Heart left ventricle (tissue), 16 donors: ENCODE measurements at regions not wholly inside any gene's neighbourhood (a gene's known extent, or its start where the extent isn't known, plus 50 kb on each side); places are given as distances from the start of the nearest gene placed in this dataset.

Experiments
- ATAC-seq, 4 donors: fragments of 200-7000 bp; cut with Tn5 transposase; one replicate each; pipeline ENCODE4 v1.9.1; 2020 to 2022; ENCODE audit warnings: moderate library complexity in 4 of 4, mild to moderate bottlenecking in 3 of 4, moderate number of reproducible peaks in 1 of 4
- DNase-seq, 5 donors: peaks; one replicate each; pipeline ENCODE4 v3.0.0-alpha.2; 2020
- H3K27ac ChIP-seq, 12 donors: fragments of 200-600 bp; sonication (generic) in 4 of 12; one replicate each; pipeline versions ENCODE4 v1.5.0 to v1.8.0; 2016 to 2022; ENCODE audit warnings: mild to moderate bottlenecking in 2 of 12
- H3K27me3 ChIP-seq, 9 donors: fragments of 200-600 bp; sonication (generic) in 2 of 9; one replicate each; pipeline versions ENCODE4 v1.5.1 to v1.8.0; 2016 to 2022; ENCODE audit warnings: mild to moderate bottlenecking in 3 of 9
- H3K36me3 ChIP-seq, 9 donors: fragments of 200-600 bp; sonication (generic) in 2 of 9; one replicate each; pipeline versions ENCODE4 v1.5.0 to v1.8.0; 2018 to 2022; ENCODE audit warnings: mild to moderate bottlenecking in 2 of 9
- H3K4me1 ChIP-seq, 12 donors: fragments of 200-600 bp; sonication (generic) in 4 of 12; one replicate each; pipeline versions ENCODE4 v1.5.0 to v1.8.0; 2016 to 2022; ENCODE audit warnings: mild to moderate bottlenecking in 3 of 12
- H3K4me3 ChIP-seq, 12 donors: fragments of 200-600 bp; sonication (generic) in 4 of 12; one replicate each; pipeline versions ENCODE4 v1.5.0 to v1.8.0; 2017 to 2022; ENCODE audit warnings: mild to moderate bottlenecking in 9 of 12, moderate library complexity in 4 of 12
- H3K9me3 ChIP-seq, 12 donors: fragments of 200-600 bp; sonication (generic) in 4 of 12; one replicate each; pipeline versions ENCODE4 v1.5.0 to v1.8.0; 2016 to 2022; ENCODE audit warnings: mild to moderate bottlenecking in 1 of 12
- CTCF ChIP-seq, 12 donors: fragments of 200-600 bp; sonication (generic) in 4 of 12; IDR thresholded peaks; one replicate each; pipeline versions ENCODE4 v1.5.0 to v1.8.0; 2018 to 2022; ENCODE audit warnings: antibody characterized with exemption in 12 of 12, mild to moderate bottlenecking in 5 of 12
- POLR2A ChIP-seq, 2 donors: fragments of 450-650 bp; IDR thresholded peaks; one replicate each; pipeline ENCODE4 v1.6.1; 2017; ENCODE audit warnings: antibody characterized with exemption in 2 of 2, mild to moderate bottlenecking in 2 of 2, moderate library complexity in 2 of 2
- WGBS, 4 donors: extraction: QIAGEN DNeasy Blood & Tissue Kit in 2 of 4; methylation state at CpG; one replicate each; pipeline versions ENCODE4 v1.1.5 to v1.1.7; 2013 to 2018; 5-methylcytosine and 5-hydroxymethylcytosine counted together
- intact Hi-C, 10 donors: fragments of 100-400 bp; cut with DNase I; formaldehyde crosslinking; loops; one replicate each; pipeline versions ENCODE4 v1.11.1 to v1.14.2; 2022
- donor health status: ischemic (EF 13 %, LVEDD 7.1; RV severe dilation, severe dysfunction).
- donor health status: healthy with polysubstance abuse.
- donor health status: DM: no; HTN: yes; CAD: no.
- donor health status: DM: no; HTN: no; CAD: no.
- donor health status: ischemic (EF 25% LVEDD 6.9; RV normal size, moderate dysfunction).
- donor health status: ischemic (EF 25% LVEDD 5.7; RV mildly dilated, moderate dysfunction).
- donor health status: healthy.
- donor health status: DM: yes; HTN: yes; CAD: no.
- donor health status: ischemic (EF 35%, LVEDD 5.7; RV mildly dilated, moderate dysfunction).
- donor health status: nonischemic (EF 11% LVEDD 7.7; RV severe dilation, severe dysfunction).
- donor health status: DM: yes; HTN: yes; CAD: no.
- donor health status: PGD.
- donor health status: ischemic (EF 29% LVEDD 5.4; RV normal size, mild dysfunction).
- donor health status: nonischemic (EF 23%, LVEDD 6.1; RV moderate dilation, normal function).

- intact Hi-C loops = no loop called here
- Histone ChIP-seq H3K9me3 (no peaks in the 10 kb centered on the region), H3K4me3 (no peak overlapping the region), H3K27ac (no peak overlapping the region), H3K36me3 (no peaks in the 10 kb centered on the region), H3K27me3 (no peaks in the 10 kb centered on the region), H3K4me1 (no peaks in the 10 kb centered on the region)
- DNase-seq = no peak
- no peak for ATAC-seq
- 64 to 77% (median 71%) methylated on average over 4 of the region's 4 CpGs for WGBS, 4 donors
- TF ChIP-seq POLR2A (IDR thresholded peaks at IDR 0.05) (no peak), CTCF (IDR thresholded peaks at IDR 0.05) (no peak)
Measured at GRCh38 chr2:67295851-67296250, 101.3 kb upstream of the ETAA1 start.

DNA sequence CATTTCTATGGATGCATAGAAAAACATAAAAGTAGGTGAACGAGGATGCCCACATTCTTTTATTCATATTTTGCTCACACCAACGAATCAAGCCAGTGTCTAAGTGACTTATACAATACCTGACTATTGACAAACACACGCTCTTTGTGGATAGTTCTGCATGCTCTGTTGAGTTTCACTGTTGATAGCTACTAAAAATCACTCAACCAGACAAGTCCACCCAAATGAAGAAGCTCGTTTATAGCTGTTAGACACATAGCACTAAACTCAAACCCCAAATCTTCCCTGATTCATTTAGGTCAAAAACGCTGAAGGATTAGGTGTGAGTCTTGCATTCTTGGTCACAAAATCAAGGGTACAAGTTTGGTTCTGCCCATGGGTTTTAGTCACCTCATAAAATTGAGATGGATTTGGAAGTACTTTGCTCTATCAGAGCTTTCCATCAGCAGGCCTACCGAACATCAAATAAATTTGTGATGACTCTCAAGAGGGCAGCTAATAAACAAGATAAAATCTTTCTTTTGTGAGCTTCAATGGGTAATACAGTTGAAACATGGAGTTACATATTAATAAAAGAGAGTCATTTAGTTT is 92.7 kb upstream of the ETAA1 start:
- no peaks in the 10 kb centered on the region for H3K36me3 ChIP-seq
- H3K9me3 ChIP-seq = no peaks in the 10 kb centered on the region
- WGBS, 4 donors = 77 to 84% (median 82%) methylated on average over 6 of the region's 6 CpGs
- ATAC-seq = no peak
- H3K27ac ChIP-seq = no peak overlapping the region
- H3K4me3 ChIP-seq = no peak overlapping the region
- TF ChIP-seq POLR2A (IDR thresholded peaks at IDR 0.05) (no peak), CTCF (IDR thresholded peaks at IDR 0.05) (no peak)
- no peaks in the 10 kb centered on the region for H3K27me3 ChIP-seq
- DNase-seq = no peak
- intact Hi-C loops = no loop called here
- H3K4me1 ChIP-seq = no peaks in the 10 kb centered on the region

- no peak for ATAC-seq
- H3K4me3 ChIP-seq = no peak overlapping the region
- 88 to 96% (median 90%) methylated on average over 1 of the region's 1 CpG for WGBS, 4 donors
- TF ChIP-seq POLR2A (IDR thresholded peaks at IDR 0.05) = no peak
- TF ChIP-seq CTCF (IDR thresholded peaks at IDR 0.05) = no peak
- intact Hi-C loops = no loop called here
- no peaks in the 10 kb centered on the region for H3K36me3 ChIP-seq
- no peaks in the 10 kb centered on the region for H3K27me3 ChIP-seq
- H3K9me3 ChIP-seq = no peaks in the 10 kb centered on the region
- no peak overlapping the region for H3K27ac ChIP-seq
- no peaks in the 10 kb centered on the region for H3K4me1 ChIP-seq
- DNase-seq = no peak
Measured at GRCh38 chr2:67309281-67309680, 87.9 kb upstream of the ETAA1 start.

DNA sequence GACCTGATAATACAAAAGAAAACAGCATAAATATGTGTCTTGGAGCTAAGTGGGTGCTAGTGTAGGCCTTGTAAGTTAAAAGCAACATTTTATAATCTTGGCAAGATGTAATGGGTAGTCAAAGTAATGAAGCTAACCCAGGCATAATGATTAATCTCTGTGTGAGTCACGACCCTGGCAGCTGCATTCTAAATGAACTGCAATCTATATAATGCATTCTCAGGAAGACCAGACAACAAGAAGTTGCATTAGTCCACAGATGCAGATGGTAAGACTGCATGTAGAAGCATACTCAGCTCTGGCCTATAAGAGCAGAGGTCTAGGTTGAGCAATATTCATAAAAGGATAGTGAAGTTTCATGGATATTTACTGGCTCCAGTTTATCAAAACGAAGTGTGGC is 85.6 kb upstream of the ETAA1 start:
- Histone ChIP-seq H3K27me3 (no peaks in the 10 kb centered on the region), H3K4me1 (no peaks in the 10 kb centered on the region), H3K4me3 (no peak overlapping the region), H3K36me3 (no peaks in the 10 kb centered on the region), H3K9me3 (no peaks in the 10 kb centered on the region), H3K27ac (no peak overlapping the region)
- WGBS, 4 donors = 49 to 74% (median 66%) methylated on average over 2 of the region's 2 CpGs
- no peak for DNase-seq
- TF ChIP-seq CTCF (IDR thresholded peaks at IDR 0.05) = no peak
- TF ChIP-seq POLR2A (IDR thresholded peaks at IDR 0.05) = no peak
- no peak for ATAC-seq
- intact Hi-C loops = no loop called here
